H1 (cell line): ENCODE measurements at regions not wholly inside any gene's neighbourhood (a gene's known extent, or its start where the extent isn't known, plus 50 kb on each side); places are given as distances from the start of the nearest gene placed in this dataset.

Experiments
- CTCF ChIA-PET: fragments of 300-600 bp; sonication (Branson Sonifier 250); formaldehyde crosslinking; loops from one replicate; lab custom pipeline; 2021; ENCODE audit not compliant: partially characterized antibody; lab: Charles Lee
- POLR2A ChIA-PET: fragments of 300-600 bp; sonication (Branson Sonifier 250); formaldehyde crosslinking; loops from one replicate; lab custom pipeline; 2021; ENCODE audit warnings: inconsistent platforms; ENCODE audit not compliant: partially characterized antibody; lab: Charles Lee
- DNase-seq, 2 experiments: peaks; one replicate each; pipeline versions ENCODE4 v3.0.0 to v3.0.0-alpha.2; 2010 to 2022; ENCODE audit warnings: low spot score in 2 of 2, low read depth in 1 of 2, mixed read lengths in 1 of 2
- FAIRE-seq: peaks from 2 replicates; lab custom pipeline; 2011; peaks lifted over from hg19 to GRCh38; lab: Jason Lieb, UNC
- H2AFZ ChIP-seq: 2 replicates; pipeline ENCODE4 v1.8.1; 2012; ENCODE audit warnings: low read length, inconsistent platforms
- H2AK5ac ChIP-seq: 2 replicates; pipeline ENCODE4 v1.6.1; 2013; ENCODE audit warnings: low read depth, low read length
- H2BK120ac ChIP-seq: replicated peaks from 2 replicates; pipeline ENCODE3; 2013; ENCODE audit warnings: low read depth, low read length, inconsistent platforms
- H2BK12ac ChIP-seq: 2 replicates; pipeline ENCODE4 v1.6.1; 2013; ENCODE audit warnings: low read depth, low read length
- H2BK15ac ChIP-seq: 2 replicates; pipeline ENCODE4 v1.6.1; 2013; ENCODE audit warnings: low read length
- H2BK20ac ChIP-seq: 2 replicates; pipeline ENCODE4 v1.6.1; 2013; ENCODE audit warnings: low read length
- H2BK5ac ChIP-seq: 2 replicates; pipeline ENCODE4 v1.6.1; 2013; ENCODE audit warnings: low read depth, low read length
- H3K14ac ChIP-seq: 2 replicates; pipeline ENCODE4 v1.6.1; 2013; ENCODE audit warnings: inconsistent platforms; ENCODE audit not compliant: insufficient read length
- H3K18ac ChIP-seq: 2 replicates; pipeline ENCODE4 v1.6.1; 2013; ENCODE audit warnings: low read length; ENCODE audit errors: extremely low read depth
- H3K23ac ChIP-seq: 2 replicates; pipeline ENCODE4 v1.6.1; 2013; ENCODE audit warnings: inconsistent platforms; ENCODE audit not compliant: insufficient read length
- H3K23me2 ChIP-seq: 2 replicates; pipeline ENCODE4 v1.6.1; 2013; ENCODE audit warnings: low read depth, low read length
- H3K27ac ChIP-seq: 2 replicates; pipeline ENCODE4 v1.6.1; 2011; ENCODE audit warnings: low read depth, low read length, inconsistent platforms
- H3K27me3 ChIP-seq, 4 experiments: replicated peaks in 1 of 4; 1 replicate in 1 of 4; 2 replicates in 3 of 4; pipeline versions ENCODE4 v1.6.1 to v1.8.1; 2011 to 2013; ENCODE audit warnings: low read length in 3 of 4, mild to moderate bottlenecking in 3 of 4, inconsistent platforms in 2 of 4, mixed read lengths in 2 of 4, moderate library complexity in 1 of 4; ENCODE audit not compliant: control insufficient read depth in 3 of 4, insufficient read depth in 3 of 4; ENCODE audit errors: extremely low read depth in 1 of 4
- H3K36me3 ChIP-seq, 4 experiments: 2 replicates each; pipeline versions ENCODE4 v1.6.1 to v1.8.1; 2011 to 2013; ENCODE audit warnings: mild to moderate bottlenecking in 4 of 4, low read length in 3 of 4, moderate library complexity in 2 of 4, control low read depth in 1 of 4, inconsistent platforms in 1 of 4; ENCODE audit not compliant: insufficient read depth in 4 of 4, control insufficient read depth in 2 of 4
- H3K4ac ChIP-seq: replicated peaks from 2 replicates; pipeline ENCODE3; 2013; ENCODE audit warnings: low read length, low read depth, mixed read lengths, inconsistent platforms; ENCODE audit not compliant: insufficient read length
- H3K4me1 ChIP-seq, 4 experiments: replicated peaks in 1 of 4; 1 replicate in 1 of 4; 2 replicates in 3 of 4; pipeline versions ENCODE4 v1.6.1 to v1.8.1; 2011 to 2013; ENCODE audit warnings: low read length in 3 of 4, inconsistent platforms in 2 of 4, mixed read lengths in 1 of 4; ENCODE audit not compliant: insufficient read depth in 4 of 4, control insufficient read depth in 3 of 4
- H3K4me2 ChIP-seq, 2 experiments: 2 replicates each; pipeline versions ENCODE4 v1.6.1 to v1.8.1; 2011 to 2013; ENCODE audit warnings: low read depth in 2 of 2, low read length in 2 of 2, control low read depth in 1 of 2, inconsistent platforms in 1 of 2, mild to moderate bottlenecking in 1 of 2; ENCODE audit not compliant: insufficient read depth in 1 of 2
- H3K4me3 ChIP-seq, 4 experiments: fragments of 200-600, 300-600 bp in 1 of 4; sonication (generic), shearing (Covaris generic), sonication (Bioruptor Twin) in 1 of 4; 2 replicates each; pipeline versions ENCODE4 v1.5.1 to v1.8.1; 2011 to 2016; ENCODE audit warnings: low read length in 4 of 4, low read depth in 3 of 4, control low read depth in 2 of 4, inconsistent platforms in 2 of 4, mild to moderate bottlenecking in 2 of 4, mixed read lengths in 1 of 4, moderate library complexity in 1 of 4; ENCODE audit not compliant: insufficient read depth in 2 of 4; ENCODE audit errors: extremely low read depth in 1 of 4
- H3K56ac ChIP-seq: replicated peaks from 2 replicates; pipeline ENCODE3; 2013; ENCODE audit warnings: low read depth, mild to moderate bottlenecking, mixed read lengths, low read length, inconsistent platforms; ENCODE audit not compliant: insufficient read length
- H3K79me1 ChIP-seq: 2 replicates; pipeline ENCODE4 v1.6.1; 2013; ENCODE audit warnings: low read depth, low read length, control low read depth
- H3K79me2 ChIP-seq, 2 experiments: 2 replicates each; pipeline versions ENCODE4 v1.6.1 to v1.8.1; 2012 to 2013; ENCODE audit warnings: low read length in 2 of 2, mild to moderate bottlenecking in 2 of 2, inconsistent platforms in 1 of 2; ENCODE audit not compliant: insufficient read depth in 2 of 2, control insufficient read depth in 1 of 2
- H3K9ac ChIP-seq, 4 experiments: replicated peaks in 1 of 4; 1 replicate in 1 of 4; 2 replicates in 3 of 4; pipeline versions ENCODE4 v1.6.1 to v1.8.1; 2011 to 2013; ENCODE audit warnings: low read depth in 3 of 4, low read length in 3 of 4, control low read depth in 2 of 4, mild to moderate bottlenecking in 2 of 4, moderate library complexity in 2 of 4, inconsistent platforms in 1 of 4; ENCODE audit errors: extremely low read depth in 1 of 4
- H3K9me3 ChIP-seq, 2 experiments: 2 replicates each; pipeline versions ENCODE4 v1.6.1 to v1.8.1; 2012 to 2013; ENCODE audit warnings: mild to moderate bottlenecking in 2 of 2, moderate library complexity in 2 of 2, control low read depth in 1 of 2, inconsistent platforms in 1 of 2, low read depth in 1 of 2, low read length in 1 of 2, mixed read lengths in 1 of 2; ENCODE audit not compliant: insufficient read depth in 2 of 2
- H4K20me1 ChIP-seq, 2 experiments: replicated peaks in 1 of 2; 2 replicates each; pipeline versions ENCODE3 to v1.8.1; 2011 to 2013; ENCODE audit warnings: inconsistent platforms in 2 of 2, low read length in 2 of 2, mild to moderate bottlenecking in 1 of 2; ENCODE audit not compliant: insufficient read depth in 2 of 2, control insufficient read depth in 1 of 2
- H4K5ac ChIP-seq: 2 replicates; pipeline ENCODE4 v1.6.1; 2013; ENCODE audit warnings: low read length, low read depth, mixed read lengths, inconsistent platforms; ENCODE audit not compliant: insufficient read length
- H4K8ac ChIP-seq: 2 replicates; pipeline ENCODE4 v1.8.0; 2013; ENCODE audit warnings: mild to moderate bottlenecking, moderate library complexity, low read length, inconsistent platforms; ENCODE audit not compliant: insufficient read depth; ENCODE audit errors: extremely low read depth
- H4K91ac ChIP-seq: replicated peaks from 2 replicates; pipeline ENCODE3; 2013; ENCODE audit warnings: low read length, mixed read lengths, inconsistent platforms; ENCODE audit not compliant: insufficient read length
- BCL11A ChIP-seq, 2 experiments: IDR thresholded peaks; one replicate each; pipeline ENCODE4 v1.6.1; 2011; ENCODE audit warnings: low read depth in 2 of 2, low read length in 2 of 2, mild to moderate bottlenecking in 2 of 2
- CBX5 ChIP-seq: fragments of 300-800, 300-1000 bp; sonication (generic); IDR thresholded peaks from 2 replicates; pipeline ENCODE4 v1.7.1; 2016; ENCODE audit warnings: antibody characterized with exemption, low read length, low read depth
- CBX8 ChIP-seq: fragments of 300-800, 300-1000 bp; sonication (generic); IDR thresholded peaks from 2 replicates; pipeline ENCODE4 v1.7.1; 2016; ENCODE audit warnings: low read depth, low read length, borderline replicate concordance
- CEBPB ChIP-seq: IDR thresholded peaks from 2 replicates; pipeline ENCODE4 v1.6.1; 2012; ENCODE audit warnings: low read depth, low read length
- CHD1 ChIP-seq: IDR thresholded peaks from 2 replicates; pipeline ENCODE4 v1.6.1; 2012; ENCODE audit warnings: low read depth, low read length, improper control_type of control experiment
- HDAC2 ChIP-seq, 2 experiments: fragments of 300-600 bp in 1 of 2; sonication (generic) in 1 of 2; IDR thresholded peaks; 2 replicates each; pipeline ENCODE4 v1.6.1; 2011 to 2012; ENCODE audit warnings: low read depth in 2 of 2, low read length in 2 of 2, mild to moderate bottlenecking in 2 of 2, moderate library complexity in 2 of 2, borderline replicate concordance in 1 of 2, inconsistent platforms in 1 of 2
- KDM5A ChIP-seq: fragments of 200-600 bp; IDR thresholded peaks from 2 replicates; pipeline ENCODE4 v1.7.1; 2012; ENCODE audit warnings: mild to moderate bottlenecking, low read length, inconsistent platforms, mixed read lengths
- NRF1 ChIP-seq: IDR thresholded peaks from 2 replicates; pipeline ENCODE4 v1.6.1; 2011; ENCODE audit warnings: mild to moderate bottlenecking, low read depth, low read length, improper control_type of control experiment
- POLR2A ChIP-seq, 2 experiments: IDR thresholded peaks; 1 replicate in 1 of 2; 2 replicates in 1 of 2; pipeline ENCODE4 v1.6.1; 2011; ENCODE audit warnings: low read depth in 2 of 2, low read length in 2 of 2, mild to moderate bottlenecking in 2 of 2; ENCODE audit errors: control extremely low read depth in 1 of 2
- RAD21 ChIP-seq, 2 experiments: IDR thresholded peaks in 1 of 2; conservative IDR thresholded peaks in 1 of 2; 2 replicates each; pipeline ENCODE4 v1.6.1; 2011; ENCODE audit warnings: low read depth in 2 of 2, low read length in 2 of 2, improper control_type of control experiment in 1 of 2, inconsistent platforms in 1 of 2, mild to moderate bottlenecking in 1 of 2, moderate library complexity in 1 of 2
- SUZ12 ChIP-seq: fragments of 200-600 bp; sonication (generic); IDR thresholded peaks from 2 replicates; pipeline ENCODE4 v1.6.1; 2012; ENCODE audit warnings: mild to moderate bottlenecking, inconsistent platforms, low read length, moderate library complexity, mixed read lengths
- TEAD4 ChIP-seq: IDR thresholded peaks from 2 replicates; pipeline ENCODE4 v1.6.1; 2012; ENCODE audit warnings: low read depth, low read length, inconsistent platforms, mixed read lengths

- TF ChIP-seq NRF1, result no peak
These were observed 101.9 kb upstream of the HGF start (continued) for GRCh38 chr7:81871606-81872265.

GRCh38 chr7:81870608-81871007 lies 100.8 kb upstream of the HGF start:
- Histone ChIP-seq H3K79me1 (no peaks in the 10 kb centered on the region), H3K56ac (no peak overlapping the region), H2BK15ac (no peak overlapping the region), H2BK12ac (no peak overlapping the region), H3K23me2 (no peaks in the 10 kb centered on the region), H3K4me2 (no peak overlapping the region), H2AK5ac (no peak overlapping the region), H2BK5ac (no peak overlapping the region), H3K4me1 (no peaks in the 10 kb centered on the region), H4K20me1 (no peaks in the 10 kb centered on the region), H3K27ac (no peak overlapping the region), H2BK120ac (no peak overlapping the region), H2AFZ (no peak overlapping the region), H3K79me2 (no peaks in the 10 kb centered on the region), H3K4ac (no peak overlapping the region), H3K9me3 (no peaks in the 10 kb centered on the region), H3K4me3 (no peak overlapping the region), H3K23ac (no peak overlapping the region), H3K14ac (no peak overlapping the region), H4K91ac (no peak overlapping the region), H3K18ac (no peak overlapping the region), H3K36me3 (no peaks in the 10 kb centered on the region), H4K8ac (no peak overlapping the region), H3K27me3 (no peaks in the 10 kb centered on the region), H2BK20ac (no peak overlapping the region), H3K9ac (no peak overlapping the region), H4K5ac (no peak overlapping the region)
- DNase-seq (no peak), FAIRE-seq (no peak)
- CTCF ChIA-PET, result interaction anchor here (1.3 kb wide), 1 partner anchor 13 kb away, joined by 3 read pairs; no protein-coding TSS in a partner anchor
- POLR2A ChIA-PET, result no interaction called here
- TF ChIP-seq TEAD4, result no peak
- TF ChIP-seq RAD21 (IDR thresholded peaks at IDR 0.05 in 1 of 2, conservative IDR thresholded peaks at IDR 0.05 in 1 of 2; ENCODE audit: low read depth in 2 of 2, low read length in 2 of 2), result no peak
- TF ChIP-seq CBX8, result no peak
- TF ChIP-seq CEBPB, result no peak
- TF ChIP-seq KDM5A, result no peak
- no peak for TF ChIP-seq BCL11A (IDR thresholded peaks at IDR 0.05; ENCODE audit: low read depth in 2 of 2, low read length in 2 of 2)
- no peak for TF ChIP-seq SUZ12
- TF ChIP-seq HDAC2 (IDR thresholded peaks at IDR 0.05; ENCODE audit: borderline replicate concordance in 1 of 2, low read depth in 2 of 2, low read length in 2 of 2), result no peak
- no peak for TF ChIP-seq POLR2A (IDR thresholded peaks at IDR 0.05; ENCODE audit: control extremely low read depth in 1 of 2, low read depth in 2 of 2, low read length in 2 of 2)
- TF ChIP-seq CBX5, result no peak
- TF ChIP-seq CHD1, result no peak
